LNCaP clone FGC (cell line): ENCODE measurements at regions not wholly inside any gene's neighbourhood (a gene's known extent, or its start where the extent isn't known, plus 50 kb on each side); places are given as distances from the start of the nearest gene placed in this dataset.

Source experiments
- DNase-seq: peaks from one replicate; pipeline ENCODE4 v3.0.0-alpha.2; 2011; ENCODE audit warnings: low read depth
- H3K4me3 ChIP-seq: 2 replicates; pipeline ENCODE4 v1.5.1; 2011; ENCODE audit warnings: mild to moderate bottlenecking, low read depth, low read length, control low read depth
- TF ChIP-seq, protein P1 (sequence below): IDR thresholded peaks from 2 replicates; pipeline ENCODE4 v1.5.1; 2012; ENCODE audit warnings: mild to moderate bottlenecking; ENCODE audit not compliant: control insufficient read depth, insufficient read depth; ENCODE audit errors: extremely low read depth

DNA sequence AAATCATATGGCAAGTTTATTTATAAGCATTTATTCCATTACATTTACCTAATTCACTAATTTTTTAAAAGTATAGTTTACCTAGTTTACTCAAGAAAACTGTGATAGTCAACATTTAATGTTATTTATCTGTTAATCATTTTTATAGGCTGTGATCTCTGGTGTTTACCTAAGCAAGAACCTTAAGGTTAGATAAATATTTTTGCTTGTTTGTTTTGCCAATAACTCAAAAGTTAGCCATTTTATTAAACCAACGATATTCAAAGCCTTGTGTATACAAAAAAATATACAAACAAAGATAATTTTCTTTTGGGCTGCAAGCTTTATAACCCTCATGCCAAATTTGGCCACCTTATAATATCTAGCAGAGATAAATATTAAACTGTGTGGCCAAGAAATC, 157.3 kb downstream of the SLCO1B3 start:
- TF ChIP-seq, protein P1, sequence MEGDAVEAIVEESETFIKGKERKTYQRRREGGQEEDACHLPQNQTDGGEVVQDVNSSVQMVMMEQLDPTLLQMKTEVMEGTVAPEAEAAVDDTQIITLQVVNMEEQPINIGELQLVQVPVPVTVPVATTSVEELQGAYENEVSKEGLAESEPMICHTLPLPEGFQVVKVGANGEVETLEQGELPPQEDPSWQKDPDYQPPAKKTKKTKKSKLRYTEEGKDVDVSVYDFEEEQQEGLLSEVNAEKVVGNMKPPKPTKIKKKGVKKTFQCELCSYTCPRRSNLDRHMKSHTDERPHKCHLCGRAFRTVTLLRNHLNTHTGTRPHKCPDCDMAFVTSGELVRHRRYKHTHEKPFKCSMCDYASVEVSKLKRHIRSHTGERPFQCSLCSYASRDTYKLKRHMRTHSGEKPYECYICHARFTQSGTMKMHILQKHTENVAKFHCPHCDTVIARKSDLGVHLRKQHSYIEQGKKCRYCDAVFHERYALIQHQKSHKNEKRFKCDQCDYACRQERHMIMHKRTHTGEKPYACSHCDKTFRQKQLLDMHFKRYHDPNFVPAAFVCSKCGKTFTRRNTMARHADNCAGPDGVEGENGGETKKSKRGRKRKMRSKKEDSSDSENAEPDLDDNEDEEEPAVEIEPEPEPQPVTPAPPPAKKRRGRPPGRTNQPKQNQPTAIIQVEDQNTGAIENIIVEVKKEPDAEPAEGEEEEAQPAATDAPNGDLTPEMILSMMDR = no peak
- DNase-seq = peak; percentile 73
- no peak overlapping the region for H3K4me3 ChIP-seq

DNA sequence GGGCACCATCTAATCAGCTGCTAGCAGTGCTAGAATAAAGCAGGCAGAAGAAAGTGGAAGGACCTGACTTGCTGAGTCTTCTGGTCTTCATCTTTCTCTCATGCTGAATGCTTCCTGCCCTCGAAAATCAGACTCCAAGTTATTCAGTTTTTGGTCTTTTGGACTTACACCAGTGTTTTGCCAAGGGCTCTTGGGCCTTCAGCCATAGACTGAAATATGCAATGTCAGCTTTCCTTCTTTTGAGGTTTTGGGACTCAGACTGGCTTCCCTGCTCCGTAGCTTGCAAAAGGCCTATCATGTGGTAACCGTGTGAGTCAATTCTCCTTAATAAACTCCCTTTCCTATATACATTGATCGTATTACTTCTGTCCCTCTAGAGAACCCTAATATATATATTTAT, 159.3 kb downstream of the SLCO1B3 start:
- TF ChIP-seq, protein P1 = no peak

DNA sequence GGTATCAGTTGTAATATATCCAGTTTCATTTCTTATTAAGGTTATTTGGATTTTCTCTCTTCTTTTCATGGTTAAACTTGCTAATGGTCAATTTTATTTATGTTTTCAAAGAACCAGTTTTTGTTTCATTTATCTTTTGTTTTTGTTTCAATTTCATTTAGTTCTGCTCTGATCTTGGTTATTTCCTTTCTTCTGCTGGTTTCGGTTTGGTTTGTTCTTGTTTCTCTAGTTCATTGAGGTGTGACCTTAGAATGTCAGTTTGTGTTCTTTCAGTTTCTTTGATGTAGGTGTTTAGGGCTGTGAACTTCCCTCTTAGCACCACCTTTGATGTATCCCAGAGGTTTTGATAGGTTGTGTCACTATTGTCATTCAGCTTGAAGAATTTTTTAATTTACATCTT, 145.6 kb upstream of the SLCO1B1 start:
- no peak for DNase-seq
- TF ChIP-seq, protein P1 = no peak
- H3K4me3 ChIP-seq = no peak overlapping the region

More for the DNA sequence above, 159.3 kb downstream of the SLCO1B3 start:
- no peak overlapping the region for H3K4me3 ChIP-seq
- no peak for DNase-seq

DNA sequence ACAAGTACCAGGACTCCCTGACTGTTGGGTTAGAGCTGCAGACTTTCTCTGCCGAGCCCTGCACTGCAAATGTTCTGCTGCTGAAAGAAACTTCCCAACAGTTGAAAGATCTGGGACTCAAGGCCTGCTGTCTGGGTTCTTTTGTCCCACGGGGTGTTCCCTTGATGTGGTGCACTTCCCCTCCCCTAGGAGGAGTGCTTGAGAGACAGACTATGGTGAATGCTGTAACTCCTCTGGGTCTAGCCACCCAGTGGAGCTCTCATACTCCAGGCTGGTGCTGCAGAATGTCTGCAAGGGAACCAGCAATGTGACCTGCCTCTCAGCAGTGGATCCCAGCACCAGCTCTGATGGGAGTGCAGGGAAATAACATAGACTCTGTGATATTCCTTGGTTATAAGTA, 129.2 kb upstream of the SLCO1B1 start:
- TF ChIP-seq, protein P1 = no peak
- no peak overlapping the region for H3K4me3 ChIP-seq
- DNase-seq = no peak

DNA sequence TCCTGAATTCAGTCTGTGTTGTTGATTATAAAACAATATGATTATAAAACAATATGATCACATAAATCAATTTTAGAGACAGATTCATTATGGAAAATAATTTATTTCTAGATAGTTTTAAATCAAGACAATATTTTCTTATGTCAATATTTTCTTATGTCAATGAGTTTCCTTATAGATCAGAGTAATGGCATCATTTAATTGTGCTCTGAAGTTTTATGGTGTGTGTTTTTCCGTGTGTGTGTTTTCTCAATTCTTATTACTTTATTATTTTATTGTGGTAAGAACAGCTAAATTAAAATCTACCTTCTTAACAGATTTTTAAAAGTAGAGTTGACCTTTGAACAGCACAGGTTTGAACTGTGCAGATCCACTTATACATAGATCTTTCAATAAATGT, 105.3 kb upstream of the SLCO1B1 start:
- H3K4me3 ChIP-seq = no peak overlapping the region
- TF ChIP-seq, protein P1 = no peak
- DNase-seq = peak; percentile 26

DNA sequence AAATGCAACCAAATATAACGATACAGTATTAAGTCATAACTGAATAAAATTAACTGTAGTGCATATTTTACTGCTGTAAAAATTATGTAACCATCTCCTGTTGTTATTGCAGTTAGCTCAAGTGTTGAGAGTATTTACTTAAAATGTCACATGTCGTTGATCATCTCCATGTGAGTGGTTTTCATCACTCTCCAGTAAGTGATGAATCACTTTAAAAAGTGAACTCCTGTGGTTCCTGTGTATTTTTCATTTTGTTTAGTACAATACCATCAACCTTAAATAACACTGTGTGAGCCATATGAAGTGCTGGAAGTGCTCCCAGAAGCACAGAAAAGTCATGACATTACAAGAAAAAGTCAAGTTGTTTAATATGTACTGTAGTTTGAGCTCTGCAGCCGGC, 104.7 kb upstream of the SLCO1B1 start:
- H3K4me3 ChIP-seq = no peak overlapping the region
- TF ChIP-seq, protein P1 = no peak
- DNase-seq = no peak

DNA sequence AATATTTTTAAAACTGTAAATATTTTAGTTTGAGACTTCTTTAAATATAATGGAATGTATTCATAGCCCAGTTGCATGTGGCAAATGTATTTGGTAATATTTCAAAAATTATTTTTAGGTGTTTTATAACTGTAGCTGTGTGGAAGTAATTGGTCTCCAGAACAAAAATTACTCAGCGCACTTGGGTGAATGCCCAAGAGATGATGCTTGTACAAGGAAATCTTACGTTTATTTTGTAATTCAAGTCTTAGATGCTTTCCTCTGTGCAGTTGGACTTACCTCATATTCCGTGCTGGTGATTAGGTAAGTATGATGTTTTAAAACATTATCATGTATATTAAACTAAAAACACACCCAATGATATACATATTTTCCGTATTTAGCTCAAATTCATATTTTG, 76.7 kb upstream of the SLCO1B1 start:
- peak; percentile 17 for DNase-seq
- H3K4me3 ChIP-seq = no peak overlapping the region
- TF ChIP-seq, protein P1 = no peak
